ENCODE measurements at regions not wholly inside any gene's neighbourhood (a gene's known extent, or its start where the extent isn't known, plus 50 kb on each side); places are given as distances from the start of the nearest gene placed in this dataset.

GRCh38 chr4:159425737-159426305, 322.9 kb downstream of the RAPGEF2 start (continued):
- TF ChIP-seq SIN3A (IDR thresholded peaks at IDR 0.05; ENCODE audit: low read depth): no peak
- no peak for TF ChIP-seq FOSL1 (IDR thresholded peaks at IDR 0.05; ENCODE audit: low read depth)
- TF ChIP-seq ATF3 (IDR thresholded peaks at IDR 0.05): no peak
- TF ChIP-seq TCF7L2 (IDR thresholded peaks at IDR 0.05; ENCODE audit: borderline replicate concordance, extremely low read depth, insufficient read depth, insufficient read length): no peak
- TF ChIP-seq YY1 (IDR thresholded peaks at IDR 0.05; ENCODE audit: extremely low read depth, insufficient replicate concordance, low read depth, low read length): no peak

DNA sequence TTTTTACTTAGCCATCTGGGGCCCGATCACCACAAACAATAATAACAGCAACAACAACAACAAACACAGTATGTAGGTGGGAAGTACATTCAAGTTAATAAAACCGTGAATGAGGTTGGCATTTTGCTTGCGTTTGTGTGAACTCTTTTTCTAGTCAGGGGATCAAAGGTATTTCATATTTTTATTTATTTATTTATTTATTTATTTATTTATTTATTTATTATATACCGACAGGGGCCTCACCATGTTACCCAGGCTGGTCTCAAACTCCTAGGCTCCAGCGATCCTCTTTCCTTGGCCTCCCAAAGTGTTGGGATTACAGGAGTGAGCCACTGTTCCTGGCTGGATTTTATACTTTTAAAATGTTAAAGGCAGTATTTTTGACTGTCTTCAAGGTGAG, 325.4 kb downstream of the RAPGEF2 start:
- ChIA-PET POLR2A (no interaction called here), CTCF (no interaction called here), RAD21 (ENCODE audit: low non-redundant PET in 1 of 2, low total read pairs in 2 of 2, uncharacterized antibody in 2 of 2, unreplicated experiment in 2 of 2) (no interaction called here)
- no peaks in the 10 kb centered on the region for H4K20me1 ChIP-seq (ENCODE audit: insufficient read depth)
- no peak overlapping the region for H3K4me3 ChIP-seq (replicated peaks in 1 of 2; ENCODE audit: low read depth in 1 of 2, low read length in 2 of 2)
- BruUV-seq (replicated peaks): no TSS peak
- no peak for ATAC-seq
- no peak overlapping the region for H2AFZ ChIP-seq (ENCODE audit: low read depth, low read length, poor library complexity, severe bottlenecking)
- no peaks in the 10 kb centered on the region for H3K27me3 ChIP-seq (ENCODE audit: insufficient read depth, low read length)
- H3K36me3 ChIP-seq (ENCODE audit: control insufficient read depth in 1 of 2, insufficient read depth in 2 of 2, low read length in 2 of 2): no peaks in the 10 kb centered on the region
- intact Hi-C loops (cut with micrococcal nuclease): no loop called here
- H3K9me3 ChIP-seq (ENCODE audit: control insufficient read depth in 1 of 2, insufficient read depth in 1 of 2, low read depth in 1 of 2, low read length in 2 of 2): no peaks in the 10 kb centered on the region
- DNase-seq (ENCODE audit: low read depth, low spot score): no peak
- no peak overlapping the region for H3K4me2 ChIP-seq (ENCODE audit: low read length)
- H3K79me2 ChIP-seq (ENCODE audit: insufficient read depth, low read length): no peaks in the 10 kb centered on the region
- H3K4me1 ChIP-seq (ENCODE audit: control insufficient read depth in 1 of 2, insufficient read depth in 2 of 2, low read length in 2 of 2): peaks cover 2 to 10% of the 10 kb centered on the region in 2 experiments; a peak in 3 of 4 replicates
- H3K9me2 ChIP-seq (ENCODE audit: insufficient read depth): no peaks in the 10 kb centered on the region
- no peak overlapping the region for H3K27ac ChIP-seq (ENCODE audit: low read depth, low read length)
- H3K9ac ChIP-seq (ENCODE audit: low read length): no peak overlapping the region
- TF ChIP-seq REST (IDR thresholded peaks at IDR 0.05; ENCODE audit: low read depth) (no peak), ATF3 (IDR thresholded peaks at IDR 0.05) (no peak), SIN3A (IDR thresholded peaks at IDR 0.05; ENCODE audit: low read depth) (no peak), POLR2AphosphoS5 (IDR thresholded peaks at IDR 0.05; ENCODE audit: low read depth, low read length) (no peak), EZH2phosphoT487 (IDR thresholded peaks at IDR 0.05; ENCODE audit: borderline replicate concordance) (no peak), ELF1 (IDR thresholded peaks at IDR 0.05; ENCODE audit: borderline replicate concordance, low read depth) (no peak), JUND (IDR thresholded peaks at IDR 0.05) (no peak), ZNF274 (IDR thresholded peaks at IDR 0.05; ENCODE audit: low read depth, low read length) (no peak), CBX3 (IDR thresholded peaks at IDR 0.05; ENCODE audit: low read depth) (no peak), MAX (IDR thresholded peaks at IDR 0.05) (no peak), ZBTB33 (IDR thresholded peaks at IDR 0.05; ENCODE audit: extremely low read depth, insufficient replicate concordance, low read length) (no peak), YY1 (IDR thresholded peaks at IDR 0.05; ENCODE audit: extremely low read depth, insufficient replicate concordance, low read depth, low read length) (no peak), TCF7L2 (IDR thresholded peaks at IDR 0.05; ENCODE audit: borderline replicate concordance, extremely low read depth, insufficient read depth, insufficient read length) (no peak), EGR1 (IDR thresholded peaks at IDR 0.05; ENCODE audit: low read depth) (no peak), SP1 (IDR thresholded peaks at IDR 0.05; ENCODE audit: low read depth) (no peak), ZFX (IDR thresholded peaks at IDR 0.05) (no peak)

Data from HCT116 (cell line).